ENCODE measurements at regions not wholly inside any gene's neighbourhood (a gene's known extent, or its start where the extent isn't known, plus 50 kb on each side); places are given as distances from the start of the nearest gene placed in this dataset.
"Not testable (repeated sequence)": the region's sequence is repeated elsewhere in the genome, so short reads cannot be mapped to it uniquely, and the experiment has no call there.

GRCh38 chr7:131057794-131058070 is 269.9 kb upstream of the MKLN1 start:
- DNase-seq = no peak

GRCh38 chr7:131058561-131059288 is 269.0 kb upstream of the MKLN1 start:
- not testable (repeated sequence) for DNase-seq

GRCh38 chr7:131059401-131059800 is 268.3 kb upstream of the MKLN1 start:
- DNase-seq = not testable (repeated sequence)

- no peak for DNase-seq
Measured at GRCh38 chr7:131061158-131061557, 266.5 kb upstream of the MKLN1 start.

- no peak for DNase-seq
Measured at GRCh38 chr7:131061818-131062217, 265.9 kb upstream of the MKLN1 start.

- DNase-seq = no peak
Measured at GRCh38 chr7:131066635-131067034, 261.0 kb upstream of the MKLN1 start.

GRCh38 chr7:131067220-131067619 is 260.5 kb upstream of the MKLN1 start:
- no peak for DNase-seq

GRCh38 chr7:131068604-131069021 is 259.1 kb upstream of the MKLN1 start:
- no peak for DNase-seq

GRCh38 chr7:131071786-131072504 is 255.7 kb upstream of the MKLN1 start:
- DNase-seq = peak; percentile 81

GRCh38 chr7:131072505-131073091 is 255.1 kb upstream of the MKLN1 start:
- peak; percentile 38 for DNase-seq

GRCh38 chr7:131074043-131074442 is 253.6 kb upstream of the MKLN1 start:
- DNase-seq = no peak

GRCh38 chr7:131074585-131074984 is 253.1 kb upstream of the MKLN1 start:
- no peak for DNase-seq

GRCh38 chr7:131075406-131075805 is 252.3 kb upstream of the MKLN1 start:
- DNase-seq = no peak

GRCh38 chr7:131076032-131076431 is 251.6 kb upstream of the MKLN1 start:
- DNase-seq = no peak

GRCh38 chr7:131076711-131077181 is 250.9 kb upstream of the MKLN1 start:
- no peak for DNase-seq

- DNase-seq = no peak
Measured at GRCh38 chr7:131077735-131078134, 249.9 kb upstream of the MKLN1 start.

- no peak for DNase-seq
Measured at GRCh38 chr7:131080754-131081153, 246.9 kb upstream of the MKLN1 start.

- DNase-seq = no peak
Measured at GRCh38 chr7:131081308-131081707, 246.4 kb upstream of the MKLN1 start.

- DNase-seq = no peak
Measured at GRCh38 chr7:131083781-131084180, 243.9 kb upstream of the MKLN1 start.

GRCh38 chr7:131084336-131084735 is 243.3 kb upstream of the MKLN1 start:
- DNase-seq = not testable (repeated sequence)

GRCh38 chr7:131087756-131088658 is 239.7 kb upstream of the MKLN1 start:
- no peak for DNase-seq

- no peak for DNase-seq
Measured at GRCh38 chr7:131090188-131090587, 237.5 kb upstream of the MKLN1 start.
